Mammary epithelial cell (primary cell): ENCODE measurements at regions not wholly inside any gene's neighbourhood (a gene's known extent, or its start where the extent isn't known, plus 50 kb on each side); places are given as distances from the start of the nearest gene placed in this dataset.

Experiments
- EZH2 ChIP-seq: IDR thresholded peaks from 2 replicates; pipeline ENCODE4 v1.6.1; 2012; ENCODE audit warnings: low read length, inconsistent platforms, borderline replicate concordance
- TF ChIP-seq, protein P1 (sequence below), 2 donors: IDR thresholded peaks in 1 of 2; conservative IDR thresholded peaks in 1 of 2; 2 replicates each; pipeline ENCODE4 v1.5.1; 2011 to 2012; ENCODE audit warnings: inconsistent platforms in 2 of 2, low read length in 2 of 2, mild to moderate bottlenecking in 2 of 2, control low read depth in 1 of 2, low read depth in 1 of 2; ENCODE audit not compliant: insufficient read depth in 1 of 2; ENCODE audit errors: extremely low read depth in 1 of 2

DNA sequence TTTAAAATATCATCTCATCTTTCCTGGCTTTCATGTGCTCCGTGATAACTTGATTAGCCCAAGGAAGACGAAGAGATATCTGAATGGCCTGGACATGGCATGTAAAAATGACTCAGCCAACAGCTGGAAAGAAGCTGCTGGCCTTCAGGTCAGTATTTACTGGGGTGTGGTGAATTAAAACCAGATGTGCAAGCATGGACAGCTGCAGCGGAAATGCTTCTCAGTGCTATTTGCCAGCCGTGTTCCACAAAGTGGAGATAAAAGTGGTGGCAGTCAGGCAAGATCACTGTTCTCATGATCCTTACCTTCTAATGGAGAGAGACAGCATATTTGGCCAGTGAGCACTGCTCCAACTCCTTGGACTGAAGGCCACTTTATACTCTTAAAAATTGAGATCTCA is 203.1 kb upstream of the VSTM2A start:
- TF ChIP-seq, protein P1, sequence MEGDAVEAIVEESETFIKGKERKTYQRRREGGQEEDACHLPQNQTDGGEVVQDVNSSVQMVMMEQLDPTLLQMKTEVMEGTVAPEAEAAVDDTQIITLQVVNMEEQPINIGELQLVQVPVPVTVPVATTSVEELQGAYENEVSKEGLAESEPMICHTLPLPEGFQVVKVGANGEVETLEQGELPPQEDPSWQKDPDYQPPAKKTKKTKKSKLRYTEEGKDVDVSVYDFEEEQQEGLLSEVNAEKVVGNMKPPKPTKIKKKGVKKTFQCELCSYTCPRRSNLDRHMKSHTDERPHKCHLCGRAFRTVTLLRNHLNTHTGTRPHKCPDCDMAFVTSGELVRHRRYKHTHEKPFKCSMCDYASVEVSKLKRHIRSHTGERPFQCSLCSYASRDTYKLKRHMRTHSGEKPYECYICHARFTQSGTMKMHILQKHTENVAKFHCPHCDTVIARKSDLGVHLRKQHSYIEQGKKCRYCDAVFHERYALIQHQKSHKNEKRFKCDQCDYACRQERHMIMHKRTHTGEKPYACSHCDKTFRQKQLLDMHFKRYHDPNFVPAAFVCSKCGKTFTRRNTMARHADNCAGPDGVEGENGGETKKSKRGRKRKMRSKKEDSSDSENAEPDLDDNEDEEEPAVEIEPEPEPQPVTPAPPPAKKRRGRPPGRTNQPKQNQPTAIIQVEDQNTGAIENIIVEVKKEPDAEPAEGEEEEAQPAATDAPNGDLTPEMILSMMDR (conservative IDR thresholded peaks at IDR 0.05 in 1 of 2, IDR thresholded peaks at IDR 0.05 in 1 of 2; ENCODE audit: extremely low read depth in 1 of 2, insufficient read depth in 1 of 2, low read depth in 1 of 2, low read length in 2 of 2): no peak
- TF ChIP-seq EZH2: no peak
